ENCODE measurements at regions not wholly inside any gene's neighbourhood (a gene's known extent, or its start where the extent isn't known, plus 50 kb on each side); places are given as distances from the start of the nearest gene placed in this dataset.

GRCh38 chr2:64743739-64744330 lies 90.1 kb upstream of the SERTAD2 start:
- Histone ChIP-seq H3K79me2 (ENCODE audit: insufficient read depth, low read length) (peaks cover 9% of the 10 kb centered on the region), H3K27ac (ENCODE audit: extremely low read length, insufficient read depth, low read length) (no peak overlapping the region), H3K27me3 (ENCODE audit: control insufficient read depth in 1 of 2, insufficient read depth in 2 of 2, low read length in 2 of 2) (no peaks in the 10 kb centered on the region), H3K4me1 (ENCODE audit: insufficient read depth, low read length) (peaks cover 26% of the 10 kb centered on the region), H3K9me3 (ENCODE audit: low read length) (no peaks in the 10 kb centered on the region), H3K9ac (ENCODE audit: insufficient read depth, low read depth, low read length) (no peak overlapping the region), H3K4me3 (replicated peaks in 1 of 3; ENCODE audit: insufficient read depth in 1 of 3, low read depth in 2 of 3, low read length in 3 of 3) (no peak overlapping the region), H2AFZ (ENCODE audit: low read length) (no peak overlapping the region), H3K4me2 (ENCODE audit: low read depth, low read length) (no peak overlapping the region), H3K36me3 (replicated peaks in 1 of 2; ENCODE audit: control insufficient read depth in 1 of 2, insufficient read depth in 2 of 2, low read length in 2 of 2) (no peaks in the 10 kb centered on the region), H4K20me1 (ENCODE audit: insufficient read depth, low read length) (no peaks in the 10 kb centered on the region)
- no peak for FAIRE-seq
- 85% methylated on average over 2 of the region's 2 CpGs for whole genome bisulfite sequencing (ENCODE audit: low lambda C conversion rate)
- BruUV-seq (replicated peaks): no TSS peak
- in situ Hi-C loops (cut with HindIII; ENCODE audit: extremely low pct_ligation_motif_present, low pct_unique_long_range_greater_than_20kb): no loop called here
- TF ChIP-seq LBX2 (CRISPR knock-in tag; IDR thresholded peaks at IDR 0.05; ENCODE audit: borderline replicate concordance): no peak
- no peak for TF ChIP-seq ZBTB2 (CRISPR knock-in tag; IDR thresholded peaks at IDR 0.05; ENCODE audit: low read depth)
- TF ChIP-seq ETV5 (CRISPR knock-in tag; IDR thresholded peaks at IDR 0.05; ENCODE audit: borderline replicate concordance): no peak
- no peak for TF ChIP-seq ZNF782 (CRISPR knock-in tag; IDR thresholded peaks at IDR 0.05; ENCODE audit: borderline replicate concordance)
- TF ChIP-seq ZNF629 (CRISPR knock-in tag; conservative IDR thresholded peaks at IDR 0.05): no peak
- TF ChIP-seq, protein P1, sequence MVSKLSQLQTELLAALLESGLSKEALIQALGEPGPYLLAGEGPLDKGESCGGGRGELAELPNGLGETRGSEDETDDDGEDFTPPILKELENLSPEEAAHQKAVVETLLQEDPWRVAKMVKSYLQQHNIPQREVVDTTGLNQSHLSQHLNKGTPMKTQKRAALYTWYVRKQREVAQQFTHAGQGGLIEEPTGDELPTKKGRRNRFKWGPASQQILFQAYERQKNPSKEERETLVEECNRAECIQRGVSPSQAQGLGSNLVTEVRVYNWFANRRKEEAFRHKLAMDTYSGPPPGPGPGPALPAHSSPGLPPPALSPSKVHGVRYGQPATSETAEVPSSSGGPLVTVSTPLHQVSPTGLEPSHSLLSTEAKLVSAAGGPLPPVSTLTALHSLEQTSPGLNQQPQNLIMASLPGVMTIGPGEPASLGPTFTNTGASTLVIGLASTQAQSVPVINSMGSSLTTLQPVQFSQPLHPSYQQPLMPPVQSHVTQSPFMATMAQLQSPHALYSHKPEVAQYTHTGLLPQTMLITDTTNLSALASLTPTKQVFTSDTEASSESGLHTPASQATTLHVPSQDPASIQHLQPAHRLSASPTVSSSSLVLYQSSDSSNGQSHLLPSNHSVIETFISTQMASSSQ (IDR thresholded peaks at IDR 0.05; ENCODE audit: low read depth): no peak
- TF ChIP-seq, protein P1 (CRISPR knock-in tag; IDR thresholded peaks at IDR 0.05; ENCODE audit: borderline replicate concordance): no peak
- TF ChIP-seq BRCA1 (CRISPR knock-in tag; IDR thresholded peaks at IDR 0.05): no peak
- TF ChIP-seq PLSCR1 (CRISPR knock-in tag; IDR thresholded peaks at IDR 0.05; ENCODE audit: borderline replicate concordance): no peak
- no peak for TF ChIP-seq AGO2 (optimal IDR thresholded peaks at IDR 0.05; ENCODE audit: low read depth, low read length)
- TF ChIP-seq ISL2 (CRISPR knock-in tag; IDR thresholded peaks at IDR 0.05): no peak
- TF ChIP-seq ATF6 (CRISPR knock-in tag; conservative IDR thresholded peaks at IDR 0.05): no peak
- no peak for TF ChIP-seq KLF9 (CRISPR knock-in tag; IDR thresholded peaks at IDR 0.05; ENCODE audit: low read depth)
- TF ChIP-seq ZNF10 (CRISPR knock-in tag; IDR thresholded peaks at IDR 0.05; ENCODE audit: borderline replicate concordance, low read depth): no peak
- ATAC-seq: no peak
- DNase-seq (ENCODE audit: low spot score): no peak
- POLR2A ChIA-PET: interaction anchor here (0.7 to 1.4 kb wide), 2 partner anchors 13 to 90 kb away, joined by 3 to 6 read pairs; partner anchors contain the start of gene SERTAD2
- CTCF ChIA-PET (ENCODE audit: low intra/inter-chr PET ratio, low total read pairs): no interaction called here
- intact Hi-C loops (cut with micrococcal nuclease; ENCODE audit: unreplicated experiment): no loop called here

All from HepG2 (cell line).